Thyroid gland (tissue), 4 donors: ENCODE measurements at regions not wholly inside any gene's neighbourhood (a gene's known extent, or its start where the extent isn't known, plus 50 kb on each side); places are given as distances from the start of the nearest gene placed in this dataset.

Source experiments
- CTCF ChIP-seq, 6 experiments: fragments of 200-600 bp in 3 of 6; fragments of 450-650 bp in 3 of 6; sonication (generic) in 3 of 6; IDR thresholded peaks; one replicate each; pipeline ENCODE4 v1.5.1; 2016 to 2019; ENCODE audit warnings: antibody characterized with exemption in 6 of 6, mild to moderate bottlenecking in 2 of 6, inconsistent platforms in 1 of 6, moderate library complexity in 1 of 6
- POLR2A ChIP-seq, 2 donors: fragments of 450-650 bp; IDR thresholded peaks; one replicate each; pipeline ENCODE4 v1.6.1; 2017; ENCODE audit warnings: antibody characterized with exemption in 2 of 2, mild to moderate bottlenecking in 2 of 2, moderate library complexity in 1 of 2

GRCh38 chr14:101369916-101370592, 191.2 kb upstream of the DIO3 start:
- TF ChIP-seq CTCF (IDR thresholded peaks at IDR 0.05) (no peak), POLR2A (IDR thresholded peaks at IDR 0.05) (no peak)
